Lower lobe of right lung (tissue), 2 donors: ENCODE measurements at regions not wholly inside any gene's neighbourhood (a gene's known extent, or its start where the extent isn't known, plus 50 kb on each side); places are given as distances from the start of the nearest gene placed in this dataset.
"Not testable (repeated sequence)": the region's sequence is repeated elsewhere in the genome, so short reads cannot be mapped to it uniquely, and the experiment has no call there.

Experiments
- ATAC-seq, 2 donors: fragments of 200-7000 bp; cut with Tn5 transposase; one replicate each; pipeline ENCODE4 v1.9.1; 2020 to 2022; ENCODE audit warnings: mild to moderate bottlenecking in 2 of 2, moderate library complexity in 2 of 2
- DNase-seq: peaks from one replicate; pipeline ENCODE4 v3.0.0-alpha.2; 2020
- H3K27ac ChIP-seq: fragments of 200-600 bp; one replicate; pipeline ENCODE4 v1.8.0; 2022
- H3K27me3 ChIP-seq: fragments of 200-600 bp; one replicate; pipeline ENCODE4 v1.8.0; 2022; ENCODE audit warnings: low read depth
- H3K36me3 ChIP-seq: fragments of 200-600 bp; one replicate; pipeline ENCODE4 v1.8.0; 2022; ENCODE audit warnings: mild to moderate bottlenecking
- H3K4me1 ChIP-seq: fragments of 200-600 bp; one replicate; pipeline ENCODE4 v1.8.0; 2022
- H3K4me3 ChIP-seq: fragments of 200-600 bp; one replicate; pipeline ENCODE4 v1.8.0; 2022; ENCODE audit warnings: mild to moderate bottlenecking
- H3K9me3 ChIP-seq: fragments of 200-600 bp; one replicate; pipeline ENCODE4 v1.8.0; 2022
- CTCF ChIP-seq: fragments of 200-600 bp; IDR thresholded peaks from one replicate; pipeline ENCODE4 v1.8.0; 2022; ENCODE audit warnings: antibody characterized with exemption, mild to moderate bottlenecking
- intact Hi-C: fragments of 100-400 bp; cut with DNase I; formaldehyde crosslinking; loops from one replicate; pipeline ENCODE4 v1.11.0; 2022
- donor health status: DM: no; HTN: yes; CAD: no; lungs with severe emphysema.

GRCh38 chrX:150228431-150228830 is 134.7 kb upstream of the MAMLD1 start:
- Histone ChIP-seq H3K36me3 (no peaks in the 10 kb centered on the region), H3K4me1 (no peaks in the 10 kb centered on the region), H3K27ac (no peak overlapping the region), H3K27me3 (no peaks in the 10 kb centered on the region), H3K9me3 (no peaks in the 10 kb centered on the region), H3K4me3 (no peak overlapping the region)
- no peak for TF ChIP-seq CTCF
- intact Hi-C loops: no loop called here
- DNase-seq: no peak
- ATAC-seq: no peak

GRCh38 chrX:150229030-150229429 is 134.1 kb upstream of the MAMLD1 start:
- intact Hi-C loops: no loop called here

DNA sequence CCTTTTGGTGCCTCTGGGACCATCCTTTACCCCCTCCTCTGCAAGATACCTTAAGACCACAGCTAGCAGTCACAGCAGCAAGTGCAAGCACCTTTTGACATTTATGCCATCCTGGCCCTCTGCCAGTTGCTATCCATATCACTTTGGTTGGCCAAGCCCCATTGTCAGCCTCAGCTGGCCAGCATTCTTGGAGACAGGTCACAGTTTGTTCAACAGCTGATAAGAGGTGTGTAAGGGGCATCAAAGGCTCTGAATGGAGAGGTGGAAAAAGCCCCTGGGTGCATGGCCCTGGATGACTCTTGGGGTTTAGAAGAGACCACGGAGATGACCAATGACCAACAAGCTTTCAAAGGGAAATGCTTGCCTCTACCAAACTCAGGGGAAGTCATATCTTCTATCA is 133.6 kb upstream of the MAMLD1 start:
- no peak for ATAC-seq
- Histone ChIP-seq H3K9me3 (no peaks in the 10 kb centered on the region), H3K27me3 (no peaks in the 10 kb centered on the region), H3K36me3 (no peaks in the 10 kb centered on the region), H3K4me3 (no peak overlapping the region), H3K4me1 (no peaks in the 10 kb centered on the region), H3K27ac (no peak overlapping the region)
- intact Hi-C loops: no loop called here
- TF ChIP-seq CTCF: no peak
- DNase-seq: no peak

More at GRCh38 chrX:150229030-150229429, 134.1 kb upstream of the MAMLD1 start:
- DNase-seq (no peak), ATAC-seq (no peak)
- no peak overlapping the region for H3K4me3 ChIP-seq
- no peaks in the 10 kb centered on the region for H3K4me1 ChIP-seq
- H3K36me3 ChIP-seq: no peaks in the 10 kb centered on the region
- no peaks in the 10 kb centered on the region for H3K9me3 ChIP-seq
- no peaks in the 10 kb centered on the region for H3K27me3 ChIP-seq
- H3K27ac ChIP-seq: no peak overlapping the region
- no peak for TF ChIP-seq CTCF

GRCh38 chrX:150230952-150231351 is 132.2 kb upstream of the MAMLD1 start:
- ATAC-seq, H3K4me1 ChIP-seq, H3K4me3 ChIP-seq, intact Hi-C loops, H3K36me3 ChIP-seq, H3K27ac ChIP-seq, DNase-seq, H3K9me3 ChIP-seq, H3K27me3 ChIP-seq: not testable (repeated sequence)

DNA sequence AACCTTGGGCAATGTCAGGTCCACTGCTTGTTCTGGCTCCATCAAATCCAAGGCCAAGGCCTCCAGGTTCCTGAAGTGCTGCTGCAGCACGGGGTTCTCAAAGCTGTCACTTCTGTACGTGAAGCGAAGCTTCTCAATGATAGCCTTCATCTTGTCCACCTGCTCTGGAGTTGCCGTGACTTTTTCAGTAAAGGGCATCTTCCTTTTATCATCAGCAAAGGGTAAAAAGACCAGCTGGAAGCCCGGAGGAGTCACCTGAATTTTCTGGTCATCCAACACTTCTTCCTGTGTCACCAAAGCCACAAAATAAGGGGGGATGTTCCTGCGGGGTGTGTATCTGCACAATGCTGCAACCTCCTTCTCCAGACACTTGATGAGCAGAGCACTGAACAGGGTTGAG is 131.7 kb upstream of the MAMLD1 start:
- H3K27ac ChIP-seq, H3K36me3 ChIP-seq, intact Hi-C loops, H3K4me1 ChIP-seq, H3K27me3 ChIP-seq, H3K9me3 ChIP-seq, H3K4me3 ChIP-seq, ATAC-seq, DNase-seq: not testable (repeated sequence)

DNA sequence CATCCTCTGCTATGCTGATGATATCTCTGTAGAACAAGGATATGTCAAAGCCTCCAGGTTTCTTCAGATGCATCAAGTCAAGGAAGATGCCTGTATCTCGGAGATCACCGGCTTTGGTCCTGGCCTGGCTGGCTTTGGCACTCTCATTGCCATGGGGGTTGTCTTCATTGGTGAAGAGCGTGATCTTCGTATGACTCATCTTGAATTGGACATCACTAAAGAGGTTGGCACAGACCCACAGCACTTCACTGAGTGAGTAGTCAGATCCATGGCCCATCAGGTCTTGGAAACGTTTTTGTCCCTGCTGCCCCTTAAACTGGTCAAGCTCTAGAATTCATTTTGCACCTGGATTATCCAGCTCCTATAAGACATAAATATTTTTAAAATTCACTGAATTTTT is 130.9 kb upstream of the MAMLD1 start:
- H3K9me3 ChIP-seq, H3K36me3 ChIP-seq, H3K27ac ChIP-seq, DNase-seq, H3K4me1 ChIP-seq, ATAC-seq, intact Hi-C loops, H3K4me3 ChIP-seq, H3K27me3 ChIP-seq: not testable (repeated sequence)

DNA sequence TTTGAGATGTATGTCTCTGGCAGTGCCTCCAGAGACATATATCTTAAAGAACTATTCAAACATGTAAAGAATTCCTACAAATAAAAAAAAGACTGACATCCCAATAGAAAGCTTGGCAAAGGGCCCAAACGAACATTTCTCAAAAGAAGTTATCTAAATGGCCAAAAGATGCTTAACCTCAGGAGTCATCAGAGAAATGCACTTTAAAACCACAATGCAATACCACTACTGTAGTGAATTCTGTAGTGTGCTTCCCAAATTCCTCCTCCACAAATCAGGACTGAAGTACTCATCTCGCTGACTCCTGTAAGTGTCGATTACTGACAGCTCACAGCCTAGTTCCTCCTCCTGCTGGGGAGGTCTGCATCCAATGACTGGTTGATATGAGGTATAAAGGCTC is 129.0 kb upstream of the MAMLD1 start:
- intact Hi-C loops: no loop called here
- no peak overlapping the region for H3K27ac ChIP-seq
- H3K4me3 ChIP-seq: no peak overlapping the region
- no peak for DNase-seq
- ATAC-seq: no peak
- H3K4me1 ChIP-seq: no peaks in the 10 kb centered on the region
- no peaks in the 10 kb centered on the region for H3K27me3 ChIP-seq
- H3K9me3 ChIP-seq: no peaks in the 10 kb centered on the region
- no peak for TF ChIP-seq CTCF
- H3K36me3 ChIP-seq: no peaks in the 10 kb centered on the region
